ENCODE measurements at regions not wholly inside any gene's neighbourhood (a gene's known extent, or its start where the extent isn't known, plus 50 kb on each side); places are given as distances from the start of the nearest gene placed in this dataset.

DNA sequence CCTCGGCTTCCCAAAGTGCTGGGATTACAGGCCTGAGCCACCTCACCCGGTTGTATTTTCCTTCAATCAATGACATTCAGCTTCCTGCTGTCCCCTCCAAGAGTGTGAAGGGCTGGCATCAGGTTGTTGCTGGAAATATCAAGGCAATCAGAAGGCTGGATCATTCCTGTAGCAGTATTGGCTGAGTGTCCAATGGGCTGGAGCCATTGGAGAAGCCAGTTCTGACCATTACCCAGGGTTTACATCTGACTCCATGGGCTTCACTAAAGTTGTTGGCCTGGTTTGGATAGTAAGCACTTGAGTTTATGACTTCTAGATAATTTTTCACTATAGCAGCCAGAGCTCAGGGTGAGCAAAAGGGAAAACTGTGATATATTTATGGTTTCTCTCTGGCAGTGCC is 137.0 kb downstream of the DLEU7 start:
- no peak overlapping the region for H2BK15ac ChIP-seq (ENCODE audit: low read depth, low read length)
- no peaks in the 10 kb centered on the region for H3K9me3 ChIP-seq (ENCODE audit: control insufficient read depth, low read depth, low read length)
- H3K27ac Mint-ChIP-seq = no peak overlapping the region
- no CpG with 5 or more reads among the region's 2 CpGs for WGBS (ENCODE audit: extremely low coverage, insufficient read length, low lambda C conversion rate)
- H3K14ac ChIP-seq (ENCODE audit: insufficient read depth, low read length) = no peak overlapping the region
- H3T11ph ChIP-seq (ENCODE audit: low read length) = no peak overlapping the region
- no peak overlapping the region for H2AK5ac ChIP-seq (ENCODE audit: insufficient read length, low read length)
- H3K4me1 ChIP-seq (ENCODE audit: insufficient read depth, low read length) = no peaks in the 10 kb centered on the region
- no peaks in the 10 kb centered on the region for H3K27me3 ChIP-seq (ENCODE audit: insufficient read depth, low read length)
- H3K4me2 ChIP-seq (ENCODE audit: insufficient read depth, insufficient read length, low read length) = no peak overlapping the region
- H4K8ac ChIP-seq (replicated peaks; ENCODE audit: insufficient read length, low read depth, low read length) = no peak overlapping the region
- TF ChIP-seq, protein P1, sequence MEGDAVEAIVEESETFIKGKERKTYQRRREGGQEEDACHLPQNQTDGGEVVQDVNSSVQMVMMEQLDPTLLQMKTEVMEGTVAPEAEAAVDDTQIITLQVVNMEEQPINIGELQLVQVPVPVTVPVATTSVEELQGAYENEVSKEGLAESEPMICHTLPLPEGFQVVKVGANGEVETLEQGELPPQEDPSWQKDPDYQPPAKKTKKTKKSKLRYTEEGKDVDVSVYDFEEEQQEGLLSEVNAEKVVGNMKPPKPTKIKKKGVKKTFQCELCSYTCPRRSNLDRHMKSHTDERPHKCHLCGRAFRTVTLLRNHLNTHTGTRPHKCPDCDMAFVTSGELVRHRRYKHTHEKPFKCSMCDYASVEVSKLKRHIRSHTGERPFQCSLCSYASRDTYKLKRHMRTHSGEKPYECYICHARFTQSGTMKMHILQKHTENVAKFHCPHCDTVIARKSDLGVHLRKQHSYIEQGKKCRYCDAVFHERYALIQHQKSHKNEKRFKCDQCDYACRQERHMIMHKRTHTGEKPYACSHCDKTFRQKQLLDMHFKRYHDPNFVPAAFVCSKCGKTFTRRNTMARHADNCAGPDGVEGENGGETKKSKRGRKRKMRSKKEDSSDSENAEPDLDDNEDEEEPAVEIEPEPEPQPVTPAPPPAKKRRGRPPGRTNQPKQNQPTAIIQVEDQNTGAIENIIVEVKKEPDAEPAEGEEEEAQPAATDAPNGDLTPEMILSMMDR (conservative IDR thresholded peaks at IDR 0.05) = no peak
- DNase-seq = no peak
- no peak overlapping the region for H3K4ac ChIP-seq (ENCODE audit: low read depth, low read length)
- no peaks in the 10 kb centered on the region for H3K79me1 ChIP-seq (ENCODE audit: insufficient read depth, low read depth, low read length, poor library complexity, severe bottlenecking)
- H3K18ac ChIP-seq (ENCODE audit: insufficient read length, low read depth, low read length) = no peak overlapping the region
- no peak overlapping the region for H4K5ac ChIP-seq (ENCODE audit: insufficient read length, low read depth, low read length)
- no peak overlapping the region for H3K9ac ChIP-seq (ENCODE audit: extremely low read depth, insufficient read length, low read length)
- no peak overlapping the region for H2BK12ac ChIP-seq (ENCODE audit: insufficient read length, low read depth, low read length)
- H3K36me3 Mint-ChIP-seq (ENCODE audit: insufficient read depth in 1 of 3, low read depth in 3 of 3) = no peaks in the 10 kb centered on the region; a peak in 1 of 7 replicates
- H4K20me1 ChIP-seq (ENCODE audit: control insufficient read depth, insufficient read depth, insufficient read length) = no peaks in the 10 kb centered on the region
- no peak overlapping the region for H2BK20ac ChIP-seq (ENCODE audit: low read depth, low read length, poor library complexity, severe bottlenecking)
- H4K91ac ChIP-seq (ENCODE audit: insufficient read length, low read depth, low read length) = no peak overlapping the region
- H3K4me1 Mint-ChIP-seq = peaks cover 13 to 18% of the 10 kb centered on the region in 2 experiments
- no peaks in the 10 kb centered on the region for H3K79me2 ChIP-seq (ENCODE audit: insufficient read depth, low read length)
- H3K23me2 ChIP-seq (ENCODE audit: insufficient read length, low read depth, low read length, poor library complexity, severe bottlenecking) = no peaks in the 10 kb centered on the region
- no peak overlapping the region for H2AFZ ChIP-seq (ENCODE audit: low read length)
- H3K27ac ChIP-seq (ENCODE audit: insufficient read length, low read depth, low read length) = no peak overlapping the region
- no peak overlapping the region for H2BK5ac ChIP-seq (ENCODE audit: insufficient read length, low read length)
- H3K23ac ChIP-seq (ENCODE audit: insufficient read length, low read depth, low read length) = no peak overlapping the region
- H3K4me3 Mint-ChIP-seq = no peak overlapping the region
- H3K9me3 Mint-ChIP-seq = no peaks in the 10 kb centered on the region
- no peak overlapping the region for H3K56ac ChIP-seq (ENCODE audit: insufficient read length, low read depth, low read length)
- no peak overlapping the region for H2BK120ac ChIP-seq (ENCODE audit: low read depth, low read length, poor library complexity, severe bottlenecking)
- no peaks in the 10 kb centered on the region for H3K27me3 Mint-ChIP-seq (ENCODE audit: low read depth)

All from H9 (cell line).